ENCODE measurements at regions not wholly inside any gene's neighbourhood (a gene's known extent, or its start where the extent isn't known, plus 50 kb on each side); places are given as distances from the start of the nearest gene placed in this dataset.
"Not testable (repeated sequence)": the region's sequence is repeated elsewhere in the genome, so short reads cannot be mapped to it uniquely, and the experiment has no call there.

- DNase-seq: no peak
These were observed 652.9 kb upstream of the FLRT2 start for GRCh38 chr14:84877061-84877460.

- DNase-seq: no peak
These were observed 647.1 kb upstream of the FLRT2 start for GRCh38 chr14:84882830-84883229.

GRCh38 chr14:84885061-84885460 lies 644.9 kb upstream of the FLRT2 start:
- no peak for DNase-seq

GRCh38 chr14:84891404-84891803 lies 638.5 kb upstream of the FLRT2 start:
- no peak for DNase-seq

GRCh38 chr14:84894254-84894653 lies 635.7 kb upstream of the FLRT2 start:
- no peak for DNase-seq

- DNase-seq: no peak
These were observed 607.6 kb upstream of the FLRT2 start for GRCh38 chr14:84922370-84922769.

GRCh38 chr14:84926656-84927055 lies 603.3 kb upstream of the FLRT2 start:
- no peak for DNase-seq

GRCh38 chr14:84927096-84927827 lies 602.7 kb upstream of the FLRT2 start:
- no peak for DNase-seq

- no peak for DNase-seq
These were observed 600.9 kb upstream of the FLRT2 start for GRCh38 chr14:84929086-84929485.

GRCh38 chr14:84929834-84930233 lies 600.1 kb upstream of the FLRT2 start:
- DNase-seq: no peak

- DNase-seq: no peak
These were observed 592.9 kb upstream of the FLRT2 start for GRCh38 chr14:84937016-84937415.

GRCh38 chr14:84937449-84937848 lies 592.5 kb upstream of the FLRT2 start:
- DNase-seq: no peak

GRCh38 chr14:84944901-84945300 lies 585.0 kb upstream of the FLRT2 start:
- DNase-seq: not testable (repeated sequence)

- no peak for DNase-seq
These were observed 570.0 kb upstream of the FLRT2 start for GRCh38 chr14:84959851-84960520.

GRCh38 chr14:84961637-84962036 lies 568.3 kb upstream of the FLRT2 start:
- no peak for DNase-seq

- DNase-seq: no peak
These were observed 566.4 kb upstream of the FLRT2 start for GRCh38 chr14:84963518-84963917.

- DNase-seq: no peak
These were observed 564.7 kb upstream of the FLRT2 start for GRCh38 chr14:84965279-84965678.

GRCh38 chr14:84969501-84969900 lies 560.4 kb upstream of the FLRT2 start:
- no peak for DNase-seq

GRCh38 chr14:84975241-84975902 lies 554.6 kb upstream of the FLRT2 start:
- no peak for DNase-seq

- DNase-seq: no peak
These were observed 553.1 kb upstream of the FLRT2 start for GRCh38 chr14:84976805-84977204.

GRCh38 chr14:84987042-84987441 lies 542.9 kb upstream of the FLRT2 start:
- no peak for DNase-seq

GRCh38 chr14:84988357-84988756 lies 541.6 kb upstream of the FLRT2 start:
- DNase-seq: no peak

GRCh38 chr14:84991021-84991420 lies 538.9 kb upstream of the FLRT2 start:
- DNase-seq: no peak

- DNase-seq: no peak
These were observed 531.7 kb upstream of the FLRT2 start for GRCh38 chr14:84998216-84998615.

Data from right forelimb (tissue), 1 donor.